SJCRH30 (cell line): ENCODE measurements at regions not wholly inside any gene's neighbourhood (a gene's known extent, or its start where the extent isn't known, plus 50 kb on each side); places are given as distances from the start of the nearest gene placed in this dataset.
"Not testable (repeated sequence)": the region's sequence is repeated elsewhere in the genome, so short reads cannot be mapped to it uniquely, and the experiment has no call there.

Experiments
- DNase-seq, 2 experiments: peaks; one replicate each; pipeline ENCODE4 v3.0.0-alpha.2; 2015 to 2020
- H3K27ac ChIP-seq: fragments of 250-450 bp; sonication (Bioruptor Pico); 2 replicates; pipeline ENCODE4 v1.5.1; 2020; ENCODE audit warnings: mild to moderate bottlenecking, moderate library complexity
- H3K27me3 ChIP-seq: fragments of 250-450 bp; sonication (Bioruptor Pico); 2 replicates; pipeline ENCODE4 v1.5.1; 2020; ENCODE audit warnings: mild to moderate bottlenecking, moderate library complexity
- H3K36me3 ChIP-seq: fragments of 250-450 bp; sonication (Bioruptor Pico); 2 replicates; pipeline ENCODE4 v1.5.1; 2020; ENCODE audit warnings: mild to moderate bottlenecking, moderate library complexity
- H3K4me1 ChIP-seq: fragments of 250-450 bp; sonication (Bioruptor Pico); 2 replicates; pipeline ENCODE4 v1.5.1; 2020; ENCODE audit warnings: mild to moderate bottlenecking, moderate library complexity
- H3K4me3 ChIP-seq: fragments of 250-450 bp; sonication (Bioruptor Pico); 2 replicates; pipeline ENCODE4 v1.5.1; 2020; ENCODE audit warnings: mild to moderate bottlenecking, moderate library complexity
- H3K9me3 ChIP-seq: fragments of 250-450 bp; sonication (Bioruptor Pico); replicated peaks from 2 replicates; pipeline ENCODE4 v1.5.1; 2020; ENCODE audit warnings: mild to moderate bottlenecking, moderate library complexity

DNA sequence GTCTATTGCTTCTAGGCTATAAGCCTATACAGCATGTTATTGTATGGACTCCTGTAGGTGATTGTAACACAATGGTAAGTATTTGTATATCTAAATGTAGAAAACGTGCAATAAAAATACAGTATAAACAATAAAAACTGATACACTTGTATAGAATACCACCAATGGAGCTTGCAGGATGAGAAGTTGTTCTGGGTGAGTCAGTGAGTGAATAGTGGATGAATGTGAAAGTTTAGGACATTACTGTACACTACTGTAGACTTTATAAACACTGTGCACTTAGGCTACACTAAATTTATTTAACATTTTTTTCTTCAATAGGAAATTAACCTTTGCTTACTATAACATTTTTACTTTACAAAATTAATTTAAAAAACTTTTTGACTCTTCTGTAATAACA, 679.2 kb upstream of the ZNF804A start:
- DNase-seq, result no peak
- Histone ChIP-seq H3K9me3 (0 out of 2 replicates have a peak, but pooled peaks cover 2% of the 10 kb centered on the region), H3K36me3 (no peaks in the 10 kb centered on the region), H3K27me3 (no peaks in the 10 kb centered on the region), H3K27ac (no peak overlapping the region), H3K4me3 (no peak overlapping the region), H3K4me1 (no peaks in the 10 kb centered on the region)

DNA sequence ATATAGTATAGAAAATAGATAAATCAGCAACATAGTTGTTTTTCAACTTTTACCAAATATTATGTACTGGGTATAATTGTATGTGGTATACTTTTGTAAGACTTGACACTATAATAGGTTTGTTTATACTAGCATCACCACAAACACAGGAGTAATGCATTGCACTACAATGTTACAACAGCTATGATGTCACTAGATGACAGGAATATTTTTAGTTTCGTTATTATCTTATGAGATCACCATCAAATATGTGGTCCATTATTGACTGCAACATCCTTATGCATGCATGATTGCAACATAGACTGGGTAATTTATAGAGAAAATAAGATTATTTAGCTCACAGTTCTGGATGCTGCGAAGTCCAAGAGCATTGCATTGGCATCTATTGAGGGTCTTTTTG, 678.4 kb upstream of the ZNF804A start:
- H3K4me3 ChIP-seq, result no peak overlapping the region
- no peaks in the 10 kb centered on the region for H3K27me3 ChIP-seq
- no peak for DNase-seq
- 0 out of 2 replicates have a peak, but pooled peaks cover 2% of the 10 kb centered on the region for H3K9me3 ChIP-seq
- no peaks in the 10 kb centered on the region for H3K36me3 ChIP-seq
- no peaks in the 10 kb centered on the region for H3K4me1 ChIP-seq
- H3K27ac ChIP-seq, result no peak overlapping the region

DNA sequence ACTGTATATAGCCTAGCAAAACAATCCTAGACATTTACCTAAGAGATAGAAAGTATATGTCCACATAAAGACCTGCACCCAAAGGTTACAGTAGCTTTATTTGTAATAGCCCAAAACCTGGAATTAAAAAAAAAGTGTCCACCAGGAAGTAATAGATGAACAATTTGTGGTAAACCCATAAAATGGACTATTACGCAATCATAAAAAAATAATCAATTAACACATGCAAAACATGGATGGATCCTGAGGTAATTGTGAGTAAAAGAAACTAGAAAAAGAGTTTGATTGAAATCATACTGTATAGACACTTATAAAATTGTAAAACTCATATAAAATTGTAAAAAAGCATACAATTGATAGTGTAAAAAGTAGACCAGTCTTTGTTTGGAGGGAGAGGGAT, 673.0 kb upstream of the ZNF804A start:
- peaks cover 2% of the 10 kb centered on the region; the same call in 1 of the 2 replicates for H3K9me3 ChIP-seq
- H3K27ac ChIP-seq, result no peak overlapping the region
- no peaks in the 10 kb centered on the region for H3K27me3 ChIP-seq
- no peaks in the 10 kb centered on the region for H3K36me3 ChIP-seq
- no peaks in the 10 kb centered on the region for H3K4me1 ChIP-seq
- H3K4me3 ChIP-seq, result no peak overlapping the region
- DNase-seq, result no peak

DNA sequence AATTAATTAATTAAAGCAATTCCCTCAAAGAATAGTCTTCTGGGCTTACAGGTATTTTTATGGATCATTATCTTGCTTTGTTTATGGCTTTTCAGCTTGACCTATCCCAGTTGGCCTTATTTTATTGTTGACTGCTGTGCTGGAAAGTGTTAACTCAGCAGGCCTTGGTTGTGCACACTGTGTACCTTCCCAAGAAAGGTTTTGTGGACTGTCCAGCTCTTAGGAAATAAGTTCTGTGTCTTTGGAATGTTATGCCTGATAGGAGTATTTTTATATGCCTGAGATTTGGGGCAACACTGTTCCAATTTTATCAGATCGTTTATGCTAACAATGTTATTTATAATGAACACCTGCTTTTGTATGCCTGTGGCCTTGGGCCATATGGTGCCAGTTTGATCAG, 671.9 kb upstream of the ZNF804A start:
- no peak for DNase-seq
- H3K4me3 ChIP-seq, result no peak overlapping the region
- H3K9me3 ChIP-seq, result peaks cover 2% of the 10 kb centered on the region; the same call in 1 of the 2 replicates
- no peaks in the 10 kb centered on the region for H3K27me3 ChIP-seq
- no peaks in the 10 kb centered on the region for H3K4me1 ChIP-seq
- H3K27ac ChIP-seq, result no peak overlapping the region
- H3K36me3 ChIP-seq, result no peaks in the 10 kb centered on the region

DNA sequence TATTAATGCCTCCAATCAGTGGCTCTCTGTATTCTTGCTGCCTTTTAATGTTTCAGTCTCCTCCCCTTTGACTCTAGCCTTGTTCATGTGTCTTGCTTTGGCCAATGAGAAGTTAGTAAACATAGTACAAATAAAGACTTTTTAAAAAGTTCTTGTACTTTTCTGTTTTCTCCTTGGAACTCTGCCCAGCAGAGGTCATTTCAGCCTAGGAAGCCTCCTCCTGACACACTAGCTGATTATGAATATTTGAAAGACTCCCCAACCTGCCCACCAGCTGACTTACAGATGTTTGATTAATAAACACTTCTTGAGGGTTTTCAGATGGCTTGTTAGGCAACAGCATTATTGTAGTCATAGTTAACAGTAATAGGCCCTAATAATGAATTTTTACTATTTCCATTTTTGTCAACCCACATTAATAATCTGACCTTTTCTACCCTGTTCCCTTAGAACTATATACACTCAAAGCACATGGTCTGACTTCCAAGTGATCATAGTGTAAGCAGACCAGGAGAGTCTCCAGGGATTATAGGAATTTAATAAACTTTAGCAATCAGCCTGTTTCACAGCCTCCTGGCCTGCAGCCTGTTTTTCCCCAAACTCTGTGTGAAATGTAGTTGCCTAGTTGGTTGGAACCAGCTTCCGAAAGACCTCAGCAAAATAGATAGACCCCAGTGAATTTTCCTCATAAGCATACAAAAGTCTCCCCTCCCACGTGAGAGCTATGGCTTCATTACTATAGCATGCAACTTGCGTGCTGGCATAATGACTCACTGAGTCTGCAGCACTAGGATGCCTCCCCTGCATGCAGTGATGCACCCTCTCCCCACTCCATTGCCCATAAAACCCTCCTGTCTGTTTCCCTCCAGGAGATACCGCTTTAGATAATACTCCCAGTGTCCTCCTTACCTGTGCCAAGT, 670.7 kb upstream of the ZNF804A start:
- Histone ChIP-seq H3K4me1 (no peaks in the 10 kb centered on the region), H3K27me3 (no peaks in the 10 kb centered on the region), H3K36me3 (no peaks in the 10 kb centered on the region), H3K9me3 (peaks cover 2% of the 10 kb centered on the region; the same call in 1 of the 2 replicates), H3K27ac (no peak overlapping the region), H3K4me3 (no peak overlapping the region)
- DNase-seq, result no peak

DNA sequence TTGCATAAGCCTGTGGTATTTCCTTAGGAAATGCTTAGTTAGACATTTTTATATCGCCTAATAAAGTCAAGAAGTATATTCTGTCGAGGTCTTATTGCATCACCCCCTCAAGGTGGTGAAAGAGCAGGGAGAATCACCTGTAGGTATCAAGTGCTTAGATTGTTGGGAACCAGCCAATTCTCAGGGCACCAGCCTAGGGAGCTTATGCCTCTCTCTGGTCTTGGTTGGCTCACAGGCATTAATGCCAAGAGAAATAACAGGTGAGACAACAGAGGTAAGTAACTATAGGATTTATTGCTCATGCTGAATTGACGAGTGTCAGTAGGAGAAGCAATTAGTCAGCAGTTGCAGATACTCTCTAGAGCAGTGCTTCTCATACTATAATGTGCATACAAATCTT, 663.3 kb upstream of the ZNF804A start:
- Histone ChIP-seq H3K4me1 (no peaks in the 10 kb centered on the region), H3K27ac (no peak overlapping the region), H3K27me3 (no peaks in the 10 kb centered on the region), H3K4me3 (no peak overlapping the region), H3K36me3 (no peaks in the 10 kb centered on the region), H3K9me3 (no peaks in the 10 kb centered on the region)
- no peak for DNase-seq

DNA sequence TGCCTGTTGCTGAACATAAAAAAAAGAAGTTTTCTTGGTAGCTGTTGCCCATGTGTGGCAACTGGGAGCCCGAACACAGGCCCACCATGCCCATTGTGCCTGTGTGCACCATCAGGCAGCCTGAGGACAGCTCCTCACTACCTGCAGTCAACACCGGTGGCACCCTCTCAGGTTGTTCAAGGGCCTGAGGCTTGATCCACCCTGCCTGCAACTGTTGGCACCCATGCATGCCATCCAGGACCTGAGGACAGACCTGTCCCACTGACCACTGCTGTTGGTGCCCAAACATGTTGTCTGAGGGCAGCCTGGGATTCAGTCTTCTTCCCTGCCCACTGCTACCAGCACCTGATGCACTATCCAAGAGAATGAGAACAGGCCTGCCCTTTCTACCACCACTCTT, 661.1 kb upstream of the ZNF804A start:
- Histone ChIP-seq H3K27me3 (no peaks in the 10 kb centered on the region), H3K4me3 (no peak overlapping the region), H3K9me3 (no peaks in the 10 kb centered on the region), H3K4me1 (no peaks in the 10 kb centered on the region), H3K36me3 (no peaks in the 10 kb centered on the region), H3K27ac (no peak overlapping the region)
- no peak for DNase-seq

DNA sequence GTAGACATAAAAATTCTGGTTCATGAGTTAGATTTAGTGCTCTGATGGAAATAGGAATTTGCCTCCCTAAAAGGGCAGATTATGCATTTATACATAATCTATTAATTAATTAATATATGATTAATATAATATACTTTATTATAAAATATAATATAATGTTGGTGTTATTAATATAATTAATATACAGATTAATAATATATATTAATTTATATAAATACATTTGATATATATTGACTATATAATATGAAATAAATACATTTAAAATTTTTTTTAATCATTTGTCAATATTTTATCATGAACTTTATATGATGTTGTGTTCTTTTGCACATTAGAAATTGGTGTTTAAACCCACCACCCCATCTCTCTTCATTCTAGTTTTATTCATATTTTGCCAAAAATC, 652.1 kb upstream of the ZNF804A start:
- no peaks in the 10 kb centered on the region for H3K27me3 ChIP-seq
- H3K4me3 ChIP-seq, result no peak overlapping the region
- H3K9me3 ChIP-seq, result no peaks in the 10 kb centered on the region
- no peaks in the 10 kb centered on the region for H3K36me3 ChIP-seq
- H3K4me1 ChIP-seq, result no peaks in the 10 kb centered on the region
- no peak overlapping the region for H3K27ac ChIP-seq
- no peak for DNase-seq

DNA sequence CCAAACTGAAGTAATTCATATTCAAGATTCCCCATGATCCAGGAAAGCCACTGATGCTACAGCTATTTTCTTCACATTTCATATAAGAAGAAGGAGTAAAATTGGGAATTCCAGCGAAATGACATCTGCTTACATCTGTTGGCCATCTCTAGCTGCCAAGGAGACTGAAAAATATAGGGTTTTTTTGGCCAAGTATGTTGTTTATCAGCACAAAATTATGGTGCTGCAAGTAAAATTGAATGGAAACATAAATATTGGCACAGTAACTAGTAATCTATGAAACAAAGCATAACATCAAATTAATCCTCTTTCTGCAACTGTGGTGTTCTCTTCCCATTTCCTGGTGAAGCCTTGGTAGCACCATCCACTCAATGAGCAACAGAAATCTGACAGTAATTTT, 649.5 kb upstream of the ZNF804A start:
- H3K36me3 ChIP-seq, result no peaks in the 10 kb centered on the region
- no peak overlapping the region for H3K27ac ChIP-seq
- no peaks in the 10 kb centered on the region for H3K27me3 ChIP-seq
- no peak overlapping the region for H3K4me3 ChIP-seq
- no peak for DNase-seq
- no peaks in the 10 kb centered on the region for H3K4me1 ChIP-seq
- no peaks in the 10 kb centered on the region for H3K9me3 ChIP-seq

DNA sequence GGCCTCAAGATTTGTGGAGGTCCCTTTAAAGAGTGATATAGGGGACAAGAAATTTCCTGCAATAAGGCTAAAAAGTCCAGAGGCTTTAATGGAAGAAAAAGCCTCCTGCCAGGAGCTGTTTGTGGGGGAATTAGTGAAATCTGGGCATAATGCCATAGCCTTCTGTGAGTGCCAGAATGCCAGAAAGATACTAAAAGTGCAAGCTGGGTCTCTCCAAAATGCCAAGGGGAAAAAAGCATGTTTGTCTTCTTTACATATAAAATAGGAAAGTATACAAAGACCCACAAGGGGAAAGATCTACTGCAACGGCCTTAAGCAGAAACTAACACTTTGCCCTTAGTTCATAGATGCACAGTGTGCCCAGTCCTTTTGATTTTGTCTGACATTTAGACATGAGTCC, 647.7 kb upstream of the ZNF804A start:
- Histone ChIP-seq H3K36me3 (no peaks in the 10 kb centered on the region), H3K4me1 (no peaks in the 10 kb centered on the region), H3K9me3 (no peaks in the 10 kb centered on the region), H3K4me3 (no peak overlapping the region), H3K27me3 (no peaks in the 10 kb centered on the region), H3K27ac (no peak overlapping the region)
- peak in 1 of 2 experiments; percentile 30 for DNase-seq

DNA sequence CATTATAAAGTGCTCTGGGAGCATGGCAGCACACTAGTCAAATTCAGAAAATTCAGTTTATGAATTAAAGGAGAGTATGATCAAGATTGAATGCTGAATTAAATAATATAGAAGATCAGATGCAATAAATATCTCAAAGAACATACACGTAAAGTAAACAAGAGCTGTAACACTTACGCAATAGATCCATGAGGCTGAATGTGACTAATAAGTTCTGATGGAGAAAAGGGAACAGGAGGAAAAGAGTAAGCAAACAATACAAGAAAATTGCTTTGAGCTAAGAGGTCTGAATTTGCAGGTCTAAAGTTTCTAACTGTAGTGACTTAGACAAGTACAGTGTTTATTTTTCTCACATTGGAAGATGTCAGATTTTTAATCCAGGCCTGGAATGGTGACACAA, 646.7 kb upstream of the ZNF804A start:
- H3K4me1 ChIP-seq, result no peaks in the 10 kb centered on the region
- H3K4me3 ChIP-seq, result no peak overlapping the region
- no peak overlapping the region for H3K27ac ChIP-seq
- no peak for DNase-seq
- H3K27me3 ChIP-seq, result no peaks in the 10 kb centered on the region
- no peaks in the 10 kb centered on the region for H3K36me3 ChIP-seq
- no peaks in the 10 kb centered on the region for H3K9me3 ChIP-seq

DNA sequence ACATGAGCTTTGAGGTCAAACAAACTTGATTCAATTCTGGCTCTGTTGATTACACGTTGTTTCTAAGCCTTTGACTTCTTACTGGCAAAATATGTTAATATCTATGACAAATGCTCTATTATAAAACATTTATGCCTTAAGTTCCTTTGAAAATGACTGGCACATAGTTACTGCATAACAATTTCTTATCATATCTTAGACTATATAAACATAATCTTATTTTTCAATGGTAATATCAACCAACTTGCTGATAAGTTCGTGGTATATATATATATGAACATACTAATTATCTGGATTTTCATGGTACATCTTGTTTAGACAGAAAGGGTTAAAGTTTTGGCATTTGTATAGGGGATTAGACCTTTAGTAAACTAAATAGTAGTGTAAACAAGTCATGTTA, 645.6 kb upstream of the ZNF804A start:
- Histone ChIP-seq H3K27me3 (no peaks in the 10 kb centered on the region), H3K4me3 (no peak overlapping the region), H3K27ac (no peak overlapping the region), H3K36me3 (no peaks in the 10 kb centered on the region), H3K9me3 (no peaks in the 10 kb centered on the region), H3K4me1 (no peaks in the 10 kb centered on the region)
- no peak for DNase-seq

DNA sequence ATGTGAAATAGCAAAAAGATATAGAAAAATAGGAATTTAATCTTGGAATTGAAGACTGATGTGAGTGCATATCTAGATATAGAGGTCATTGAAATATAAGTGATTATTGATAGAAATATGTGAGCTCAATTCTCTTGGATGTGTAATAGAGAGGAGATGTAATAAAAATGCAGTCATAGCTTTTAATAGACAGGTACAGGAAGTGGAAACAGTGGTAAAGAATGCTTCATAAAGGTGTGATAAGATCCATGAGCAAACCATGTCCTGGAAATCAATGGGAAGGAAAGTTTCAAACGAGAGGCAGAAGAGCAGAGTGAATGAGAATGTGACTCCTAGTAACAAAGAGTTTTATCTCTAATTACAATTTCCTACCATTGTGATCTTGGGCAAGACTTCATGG, 634.7 kb upstream of the ZNF804A start:
- no peaks in the 10 kb centered on the region; the same call in 1 of the 2 replicates for H3K36me3 ChIP-seq
- no peaks in the 10 kb centered on the region for H3K27me3 ChIP-seq
- H3K9me3 ChIP-seq, result no peaks in the 10 kb centered on the region
- H3K4me3 ChIP-seq, result no peak overlapping the region
- H3K4me1 ChIP-seq, result no peaks in the 10 kb centered on the region
- no peak overlapping the region for H3K27ac ChIP-seq
- no peak for DNase-seq

DNA sequence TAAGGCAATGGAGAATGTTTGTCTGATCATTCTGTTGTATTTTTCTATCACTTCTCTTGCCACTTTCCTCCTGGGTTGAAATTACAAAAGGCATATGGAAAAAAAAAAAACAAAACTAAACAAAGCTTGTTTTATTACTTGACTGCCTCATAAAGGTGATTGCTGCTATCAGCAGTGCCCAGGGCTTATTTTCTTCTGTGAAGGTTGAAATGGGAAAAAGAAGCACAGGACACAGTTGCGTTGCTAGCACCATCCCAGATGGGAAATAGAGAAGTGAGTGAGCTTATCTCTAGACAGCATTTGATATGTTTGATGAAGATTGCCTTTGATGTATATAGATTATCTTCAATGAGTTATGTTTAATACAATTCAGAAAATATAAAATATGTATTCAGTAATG, 633.8 kb upstream of the ZNF804A start:
- Histone ChIP-seq H3K27me3 (no peaks in the 10 kb centered on the region), H3K4me3 (no peak overlapping the region), H3K4me1 (no peaks in the 10 kb centered on the region), H3K9me3 (no peaks in the 10 kb centered on the region), H3K27ac (no peak overlapping the region), H3K36me3 (no peaks in the 10 kb centered on the region; the same call in 1 of the 2 replicates)
- DNase-seq, result no peak

DNA sequence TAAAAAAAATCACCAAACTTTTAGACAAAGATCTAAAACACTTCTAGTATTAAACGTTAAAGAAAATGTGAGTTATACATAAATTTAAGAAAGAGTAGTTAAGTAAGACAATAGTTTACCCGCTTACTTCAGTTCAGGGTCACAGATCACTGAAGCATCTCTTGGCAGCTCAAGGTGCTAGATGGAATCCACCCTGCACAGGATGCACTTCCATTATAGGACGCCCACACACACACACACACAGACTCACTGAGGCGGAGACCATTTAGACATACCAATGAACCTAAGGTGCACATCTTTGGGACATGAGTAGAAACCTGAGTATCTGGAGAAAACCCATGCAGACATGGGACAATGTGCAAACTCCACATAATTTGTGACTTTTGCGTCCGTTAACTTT, 630.6 kb upstream of the ZNF804A start:
- no peaks in the 10 kb centered on the region for H3K4me1 ChIP-seq
- H3K27me3 ChIP-seq, result no peaks in the 10 kb centered on the region
- no peak overlapping the region for H3K4me3 ChIP-seq
- no peaks in the 10 kb centered on the region; the same call in 1 of the 2 replicates for H3K36me3 ChIP-seq
- no peak for DNase-seq
- no peaks in the 10 kb centered on the region for H3K9me3 ChIP-seq
- H3K27ac ChIP-seq, result no peak overlapping the region

DNA sequence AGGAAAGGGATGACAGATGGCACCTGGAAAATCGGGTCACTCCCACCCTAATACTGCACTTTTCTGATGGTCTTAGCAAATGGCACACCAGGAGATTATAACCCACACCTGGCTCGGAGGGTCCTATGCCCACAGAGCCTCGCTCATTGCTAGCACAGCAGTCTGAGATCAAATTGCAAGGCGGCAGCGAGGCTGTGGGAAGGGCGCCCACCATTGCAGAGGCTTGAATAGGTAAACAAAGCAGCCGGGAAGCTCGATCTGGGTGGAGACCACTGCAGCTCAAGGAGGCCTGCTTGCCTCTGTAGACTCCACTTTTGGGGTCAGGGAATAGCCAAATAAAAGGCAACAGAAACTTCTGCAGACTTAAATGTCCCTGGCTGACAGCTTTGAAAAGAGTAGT, 622.7 kb upstream of the ZNF804A start:
- H3K4me1 ChIP-seq, H3K36me3 ChIP-seq, H3K4me3 ChIP-seq, H3K9me3 ChIP-seq, DNase-seq, H3K27ac ChIP-seq, H3K27me3 ChIP-seq: not testable (repeated sequence)
